ENCODE measurements at regions not wholly inside any gene's neighbourhood (a gene's known extent, or its start where the extent isn't known, plus 50 kb on each side); places are given as distances from the start of the nearest gene placed in this dataset.

DNA sequence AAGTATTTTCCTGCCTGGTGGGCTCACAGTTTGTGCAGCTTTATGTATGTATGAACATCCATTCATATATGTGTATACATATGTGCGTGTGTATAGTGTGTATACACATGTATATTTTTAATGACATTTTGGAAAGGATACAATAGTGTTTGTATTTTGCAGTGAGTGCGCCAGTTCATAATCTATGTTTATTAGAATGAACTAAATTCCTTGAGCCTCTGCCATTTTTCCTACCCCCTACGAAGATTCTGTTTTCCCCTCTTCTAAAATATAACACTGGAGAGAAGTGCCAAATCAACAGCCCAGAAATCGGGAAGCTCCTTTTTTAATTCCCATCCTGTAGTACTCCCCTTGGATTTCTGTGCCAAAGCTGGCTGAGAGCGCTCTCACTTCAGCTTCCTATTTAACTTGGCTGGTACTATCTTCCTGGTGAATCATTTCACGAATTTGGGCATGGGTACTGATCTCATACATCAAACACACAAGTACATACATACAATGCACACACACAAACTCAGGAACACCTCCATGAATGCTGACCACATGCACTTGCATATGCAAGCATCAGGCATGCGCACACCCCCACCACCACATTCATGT lies 578.4 kb upstream of the WWC1 start:
- TF ChIP-seq CTCF (IDR thresholded peaks at IDR 0.05) (no peak), POLR2A (IDR thresholded peaks at IDR 0.05) (no peak), POLR2AphosphoS5 (IDR thresholded peaks at IDR 0.05) (no peak), EP300 (IDR thresholded peaks at IDR 0.05; ENCODE audit: low read depth) (no peak)

Measured in transverse colon (tissue), 4 donors.